ENCODE measurements at regions not wholly inside any gene's neighbourhood (a gene's known extent, or its start where the extent isn't known, plus 50 kb on each side); places are given as distances from the start of the nearest gene placed in this dataset.
"Not testable (repeated sequence)": the region's sequence is repeated elsewhere in the genome, so short reads cannot be mapped to it uniquely, and the experiment has no call there.

GRCh38 chr6:4503700-4504099, 272.5 kb upstream of the CDYL start:
- DNase-seq (ENCODE audit: low read depth), result no peak

- DNase-seq (ENCODE audit: low read depth), result no peak
Observed at GRCh38 chr6:4496284-4496683, 279.9 kb upstream of the CDYL start.

GRCh38 chr6:4491501-4492260, 284.5 kb upstream of the CDYL start:
- DNase-seq (ENCODE audit: low read depth), result no peak

GRCh38 chr6:4489538-4489937, 286.7 kb upstream of the CDYL start:
- no peak for DNase-seq (ENCODE audit: low read depth)

GRCh38 chr6:4488389-4488788, 287.8 kb upstream of the CDYL start:
- DNase-seq (ENCODE audit: low read depth), result no peak

- DNase-seq (ENCODE audit: low read depth), result no peak
Observed at GRCh38 chr6:4487538-4487937, 288.7 kb upstream of the CDYL start.

GRCh38 chr6:4486568-4487315, 289.5 kb upstream of the CDYL start:
- DNase-seq (ENCODE audit: low read depth), result no peak

- no peak for DNase-seq (ENCODE audit: low read depth)
Observed at GRCh38 chr6:4485735-4486134, 290.5 kb upstream of the CDYL start.

GRCh38 chr6:4482461-4482860, 293.7 kb upstream of the CDYL start:
- no peak for DNase-seq (ENCODE audit: low read depth)

- no peak for DNase-seq (ENCODE audit: low read depth)
Observed at GRCh38 chr6:4480788-4481735, 295.1 kb upstream of the CDYL start.

- no peak for DNase-seq (ENCODE audit: low read depth)
Observed at GRCh38 chr6:4478098-4478497, 298.1 kb upstream of the CDYL start.

- DNase-seq (ENCODE audit: low read depth), result no peak
Observed at GRCh38 chr6:4474810-4475209, 301.4 kb upstream of the CDYL start.

GRCh38 chr6:4472969-4473642, 303.1 kb upstream of the CDYL start:
- DNase-seq (ENCODE audit: low read depth), result no peak

- no peak for DNase-seq (ENCODE audit: low read depth)
Observed at GRCh38 chr6:4472222-4472621, 304.0 kb upstream of the CDYL start.

GRCh38 chr6:4471515-4471914, 304.7 kb upstream of the CDYL start:
- not testable (repeated sequence) for DNase-seq (ENCODE audit: low read depth)

GRCh38 chr6:4470698-4471210, 305.4 kb upstream of the CDYL start:
- no peak for DNase-seq (ENCODE audit: low read depth)

GRCh38 chr6:4466769-4467480, 309.3 kb upstream of the CDYL start:
- DNase-seq (ENCODE audit: low read depth), result no peak

- DNase-seq (ENCODE audit: low read depth), result no peak
Observed at GRCh38 chr6:4466261-4466660, 309.9 kb upstream of the CDYL start.

GRCh38 chr6:4464638-4465037, 311.6 kb upstream of the CDYL start:
- no peak for DNase-seq (ENCODE audit: low read depth)

GRCh38 chr6:4463236-4463635, 313.0 kb upstream of the CDYL start:
- DNase-seq (ENCODE audit: low read depth), result no peak

All from HS-27A (cell line).